HG02884 (cell line): ENCODE measurements at regions not wholly inside any gene's neighbourhood (a gene's known extent, or its start where the extent isn't known, plus 50 kb on each side); places are given as distances from the start of the nearest gene placed in this dataset.
A peak's percentile ranks its signal among the peaks of the same experiment; 100 is the strongest.

ENCODE experiments used
- ATAC-seq: cut with Tn5 transposase; IDR thresholded peaks from one replicate; pipeline ENCODE4 v1.9.1; 2021; ENCODE audit warnings: mild to moderate bottlenecking, moderate library complexity; ENCODE audit not compliant: unreplicated experiment

GRCh38 chr2:49532702-49533101, 378.4 kb upstream of the FSHR start:
- ATAC-seq: no peak

GRCh38 chr2:49515996-49516782, 361.9 kb upstream of the FSHR start:
- no peak for ATAC-seq

GRCh38 chr2:49514201-49514600, 359.9 kb upstream of the FSHR start:
- ATAC-seq: no peak

GRCh38 chr2:49490710-49491109, 336.4 kb upstream of the FSHR start:
- ATAC-seq: peak; percentile 59

GRCh38 chr2:49487139-49487538, 332.8 kb upstream of the FSHR start:
- ATAC-seq: no peak

- ATAC-seq: no peak
Observed at GRCh38 chr2:49480520-49480919, 326.2 kb upstream of the FSHR start.

GRCh38 chr2:49465157-49465831, 311.0 kb upstream of the FSHR start:
- ATAC-seq: no peak

GRCh38 chr2:49459314-49459993, 305.1 kb upstream of the FSHR start:
- ATAC-seq: no peak

- ATAC-seq: no peak
Observed at GRCh38 chr2:49444005-49444404, 289.7 kb upstream of the FSHR start.

- no peak for ATAC-seq
Observed at GRCh38 chr2:49426996-49427395, 272.7 kb upstream of the FSHR start.

- ATAC-seq: no peak
Observed at GRCh38 chr2:49416252-49416651, 261.9 kb upstream of the FSHR start.

GRCh38 chr2:49404108-49404507, 249.8 kb upstream of the FSHR start:
- no peak for ATAC-seq

GRCh38 chr2:49403637-49404036, 249.3 kb upstream of the FSHR start:
- no peak for ATAC-seq

GRCh38 chr2:49379406-49379805, 225.1 kb upstream of the FSHR start:
- no peak for ATAC-seq

GRCh38 chr2:49371128-49371701, 216.9 kb upstream of the FSHR start:
- no peak for ATAC-seq

GRCh38 chr2:49369650-49370049, 215.3 kb upstream of the FSHR start:
- no peak for ATAC-seq

- ATAC-seq: no peak
Observed at GRCh38 chr2:49369101-49369500, 214.8 kb upstream of the FSHR start.

GRCh38 chr2:49367003-49367402, 212.7 kb upstream of the FSHR start:
- no peak for ATAC-seq

GRCh38 chr2:49360407-49360767, 206.1 kb upstream of the FSHR start:
- ATAC-seq: no peak

- no peak for ATAC-seq
Observed at GRCh38 chr2:49359721-49360406, 205.5 kb upstream of the FSHR start.

GRCh38 chr2:49355611-49356010, 201.3 kb upstream of the FSHR start:
- ATAC-seq: no peak
